22Rv1 (cell line): ENCODE measurements at regions not wholly inside any gene's neighbourhood (a gene's known extent, or its start where the extent isn't known, plus 50 kb on each side); places are given as distances from the start of the nearest gene placed in this dataset.

Source experiments
- CTCF ChIP-seq: fragments of 450-650 bp; IDR thresholded peaks from 2 replicates; pipeline ENCODE4 v1.5.1; 2017; ENCODE audit warnings: mild to moderate bottlenecking
- ZFX ChIP-seq: fragments of 450-650 bp; IDR thresholded peaks from 2 replicates; pipeline ENCODE4 v1.6.1; 2017; ENCODE audit warnings: antibody characterized with exemption, borderline replicate concordance

DNA sequence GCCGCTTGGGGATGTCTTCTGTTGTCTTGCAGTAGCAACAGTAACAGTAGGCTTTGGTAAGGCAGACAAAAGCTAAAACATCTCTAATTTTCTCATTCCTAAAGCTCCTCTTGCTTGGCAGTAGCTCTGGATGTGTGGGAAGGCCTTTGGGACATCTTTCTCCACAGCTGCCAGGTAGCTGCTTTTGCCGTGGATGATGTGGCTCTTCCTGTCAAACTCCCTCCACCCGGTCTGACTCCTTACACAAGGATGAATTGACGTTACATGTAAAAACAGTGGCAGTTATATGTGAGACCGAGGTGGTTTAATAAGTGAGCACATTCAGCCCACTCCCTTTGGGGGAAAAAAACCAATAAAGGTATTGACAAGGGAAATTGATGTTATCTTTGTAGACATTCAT, 309.1 kb downstream of the TUSC7 start:
- TF ChIP-seq CTCF (no peak), ZFX (no peak)
